OCI-LY1 (cell line): ENCODE measurements at regions not wholly inside any gene's neighbourhood (a gene's known extent, or its start where the extent isn't known, plus 50 kb on each side); places are given as distances from the start of the nearest gene placed in this dataset.

Source experiments
- H2AFZ ChIP-seq: fragments of 200-600 bp; sonication (generic), shearing (Covaris generic); 2 replicates; pipeline ENCODE4 v1.6.0; 2014; ENCODE audit warnings: antibody characterized with exemption, mild to moderate bottlenecking, low read length
- H3F3A ChIP-seq: fragments of 200-600 bp; sonication (generic), shearing (Covaris generic); 2 replicates; pipeline ENCODE4 v1.6.0; 2014; ENCODE audit warnings: mild to moderate bottlenecking, antibody characterized with exemption, low read length, moderate library complexity; ENCODE audit not compliant: insufficient read depth
- H3K27ac ChIP-seq: fragments of 200-600 bp; sonication (generic); 2 replicates; pipeline ENCODE4 v1.5.1; 2014; ENCODE audit warnings: low read length, mixed run types, mild to moderate bottlenecking, low read depth; ENCODE audit not compliant: poor library complexity, severe bottlenecking
- H3K27me3 ChIP-seq: fragments of 200-600 bp; sonication (generic); 2 replicates; pipeline ENCODE4 v1.6.0; 2014; ENCODE audit warnings: antibody characterized with exemption, mild to moderate bottlenecking, low read length, moderate library complexity; ENCODE audit not compliant: insufficient read depth
- H3K36me3 ChIP-seq: fragments of 200-600 bp; sonication (generic); 2 replicates; pipeline ENCODE4 v1.6.1; 2014; ENCODE audit warnings: mild to moderate bottlenecking, antibody characterized with exemption, low read length, moderate library complexity, mixed read lengths; ENCODE audit not compliant: insufficient read depth
- H3K4me1 ChIP-seq: fragments of 200-600 bp; sonication (generic); 2 replicates; pipeline ENCODE4 v1.5.1; 2014; ENCODE audit warnings: mild to moderate bottlenecking, low read length, moderate library complexity; ENCODE audit not compliant: insufficient read depth, severe bottlenecking
- H3K4me2 ChIP-seq: fragments of 200-600 bp; sonication (generic), shearing (Covaris generic); 2 replicates; pipeline ENCODE4 v1.6.1; 2014; ENCODE audit warnings: low read length
- H3K4me3 ChIP-seq: fragments of 200-600 bp; sonication (generic); 2 replicates; pipeline ENCODE4 v1.5.1; 2014; ENCODE audit warnings: low read length, low read depth, mild to moderate bottlenecking, mixed read lengths; ENCODE audit not compliant: poor library complexity, severe bottlenecking
- H3K79me2 ChIP-seq: fragments of 200-600 bp; shearing (Covaris generic); 2 replicates; pipeline ENCODE4 v1.6.1; 2016; ENCODE audit warnings: mixed run types, low read length, mixed read lengths; ENCODE audit not compliant: insufficient read depth
- H3K9ac ChIP-seq: fragments of 200-600 bp; sonication (generic), shearing (Covaris generic); 2 replicates; pipeline ENCODE4 v1.6.1; 2014; ENCODE audit warnings: mild to moderate bottlenecking, low read length, mixed read lengths
- H3K9me2 ChIP-seq: fragments of 200-600 bp; sonication (generic), shearing (Covaris generic); 2 replicates; pipeline ENCODE4 v1.6.1; 2014; ENCODE audit warnings: low read depth, mild to moderate bottlenecking, low read length, mixed read lengths
- H3K9me3 ChIP-seq: fragments of 200-600 bp; shearing (Covaris generic); 2 replicates; pipeline ENCODE4 v1.6.1; 2014; ENCODE audit warnings: low read length, mixed read lengths
- H4K20me1 ChIP-seq: fragments of 200-600 bp; sonication (generic), shearing (Covaris generic); 2 replicates; pipeline ENCODE4 v1.6.0; 2016; ENCODE audit warnings: mild to moderate bottlenecking, low read length; ENCODE audit not compliant: insufficient read depth
- EZH2 ChIP-seq: fragments of 200-600 bp; sonication (generic), shearing (Covaris generic); IDR thresholded peaks from 2 replicates; pipeline ENCODE4 v1.8.0; 2017; ENCODE audit warnings: borderline replicate concordance, mixed run types, mild to moderate bottlenecking, antibody characterized with exemption, low read length, moderate library complexity, mixed read lengths
- TF ChIP-seq, protein P1 (sequence below): fragments of 200-600 bp; sonication (generic), shearing (Covaris generic); IDR thresholded peaks from 2 replicates; pipeline ENCODE4 v1.5.1; 2017; ENCODE audit warnings: mild to moderate bottlenecking, antibody characterized with exemption, low read length, moderate library complexity, mixed read lengths

DNA sequence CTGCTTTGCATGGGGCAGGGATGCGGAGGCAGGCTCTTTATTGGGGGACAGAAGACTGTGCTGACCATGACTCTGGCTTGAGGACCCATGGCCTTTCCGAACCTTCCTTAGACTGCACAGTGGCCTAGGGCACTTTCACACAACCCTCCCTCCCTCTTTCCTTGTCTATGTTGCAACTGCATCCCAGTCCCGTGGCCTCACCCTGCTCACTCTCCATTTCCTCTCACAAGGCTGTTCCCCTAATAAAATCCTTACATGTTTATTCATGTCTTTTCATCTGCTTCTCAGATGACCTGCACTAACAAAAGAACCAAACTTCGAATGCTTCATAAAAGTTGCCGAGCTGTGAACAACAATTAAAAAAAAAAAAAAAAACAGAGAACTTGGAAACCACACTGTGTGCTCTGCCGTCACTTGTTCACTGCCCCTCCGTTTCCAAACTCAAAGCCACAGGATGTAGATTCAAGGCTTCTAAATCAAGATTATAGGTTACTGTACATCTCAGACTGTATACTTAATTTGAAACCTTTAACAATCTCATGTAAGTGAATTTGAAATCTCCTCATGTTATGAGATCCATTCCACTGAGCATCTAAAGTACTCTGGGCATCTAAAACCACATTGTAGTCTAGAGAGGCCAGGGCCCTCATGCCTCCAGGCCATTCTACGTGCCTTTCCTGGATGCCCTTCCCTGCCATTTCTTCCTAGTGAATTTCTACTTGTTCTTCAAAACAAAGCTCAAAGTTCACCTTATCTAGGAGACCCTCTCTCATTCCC, 265.9 kb downstream of the SNX13 start:
- Histone ChIP-seq H3K4me1 (no peaks in the 10 kb centered on the region), H3F3A (no peaks in the 10 kb centered on the region), H3K4me2 (no peak overlapping the region), H2AFZ (no peak overlapping the region), H3K27me3 (no peaks in the 10 kb centered on the region), H3K79me2 (no peaks in the 10 kb centered on the region), H3K4me3 (no peak overlapping the region), H4K20me1 (no peaks in the 10 kb centered on the region), H3K9ac (no peak overlapping the region), H3K27ac (no peak overlapping the region), H3K9me3 (no peaks in the 10 kb centered on the region), H3K36me3 (no peaks in the 10 kb centered on the region), H3K9me2 (no peaks in the 10 kb centered on the region)
- TF ChIP-seq, protein P1, sequence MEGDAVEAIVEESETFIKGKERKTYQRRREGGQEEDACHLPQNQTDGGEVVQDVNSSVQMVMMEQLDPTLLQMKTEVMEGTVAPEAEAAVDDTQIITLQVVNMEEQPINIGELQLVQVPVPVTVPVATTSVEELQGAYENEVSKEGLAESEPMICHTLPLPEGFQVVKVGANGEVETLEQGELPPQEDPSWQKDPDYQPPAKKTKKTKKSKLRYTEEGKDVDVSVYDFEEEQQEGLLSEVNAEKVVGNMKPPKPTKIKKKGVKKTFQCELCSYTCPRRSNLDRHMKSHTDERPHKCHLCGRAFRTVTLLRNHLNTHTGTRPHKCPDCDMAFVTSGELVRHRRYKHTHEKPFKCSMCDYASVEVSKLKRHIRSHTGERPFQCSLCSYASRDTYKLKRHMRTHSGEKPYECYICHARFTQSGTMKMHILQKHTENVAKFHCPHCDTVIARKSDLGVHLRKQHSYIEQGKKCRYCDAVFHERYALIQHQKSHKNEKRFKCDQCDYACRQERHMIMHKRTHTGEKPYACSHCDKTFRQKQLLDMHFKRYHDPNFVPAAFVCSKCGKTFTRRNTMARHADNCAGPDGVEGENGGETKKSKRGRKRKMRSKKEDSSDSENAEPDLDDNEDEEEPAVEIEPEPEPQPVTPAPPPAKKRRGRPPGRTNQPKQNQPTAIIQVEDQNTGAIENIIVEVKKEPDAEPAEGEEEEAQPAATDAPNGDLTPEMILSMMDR, result no peak
- no peak for TF ChIP-seq EZH2

DNA sequence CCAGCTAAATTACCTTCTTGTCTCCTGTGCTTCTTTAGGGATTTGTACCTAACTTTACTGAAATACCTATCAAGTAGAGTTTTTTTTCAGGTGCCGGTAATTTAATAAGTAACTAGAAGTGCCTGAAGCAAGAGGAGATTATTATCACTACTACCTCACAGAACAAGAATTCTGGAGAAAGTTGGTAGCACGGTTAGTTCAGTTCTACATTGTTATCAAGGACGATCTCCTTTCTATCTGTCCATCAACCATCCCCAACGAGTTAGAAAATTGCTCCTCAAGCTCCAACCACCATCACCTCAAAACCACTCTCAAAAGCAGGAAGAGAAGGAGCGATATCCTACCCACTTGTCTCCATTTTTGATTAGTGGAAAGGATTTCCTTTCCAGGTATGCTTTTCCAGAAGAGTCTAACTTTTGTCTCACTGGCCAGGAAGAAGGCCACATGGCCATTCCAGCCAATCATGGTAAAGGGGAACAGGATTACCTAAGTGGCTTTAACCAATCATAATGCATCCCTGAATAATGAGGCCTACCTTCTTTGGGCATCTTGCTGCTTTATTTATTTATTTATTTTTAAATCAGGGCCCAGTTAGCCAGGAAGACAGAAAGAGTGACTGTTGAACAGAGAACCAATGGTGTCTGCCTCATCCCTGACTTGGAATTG, 265.2 kb downstream of the SNX13 start:
- no peaks in the 10 kb centered on the region for H4K20me1 ChIP-seq
- H2AFZ ChIP-seq, result no peak overlapping the region
- no peak overlapping the region for H3K4me2 ChIP-seq

DNA sequence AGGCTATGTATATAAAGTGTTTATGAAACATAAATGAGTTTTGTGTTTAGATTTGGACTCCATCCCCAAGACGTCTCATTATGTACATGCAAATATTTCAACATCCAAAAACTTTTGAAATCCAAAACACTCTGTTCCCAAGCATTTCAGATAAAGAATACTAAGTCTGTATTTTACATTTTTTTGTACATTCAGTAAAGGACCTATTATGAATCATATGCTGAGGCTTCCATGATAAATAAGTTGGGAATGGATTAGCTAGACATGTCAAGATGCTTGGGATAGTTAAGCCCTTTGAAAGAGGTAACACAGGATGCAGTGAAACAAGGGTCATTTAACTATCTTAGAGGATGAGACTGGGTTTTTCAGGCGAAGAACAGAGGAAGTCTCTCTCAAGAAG, 262.9 kb downstream of the SNX13 start:
- no peaks in the 10 kb centered on the region for H3K4me1 ChIP-seq
- TF ChIP-seq, protein P1, result no peak
- TF ChIP-seq EZH2, result no peak
- no peak overlapping the region for H3K9ac ChIP-seq
- no peaks in the 10 kb centered on the region for H3K79me2 ChIP-seq
- H3K36me3 ChIP-seq, result no peaks in the 10 kb centered on the region
- H3K4me2 ChIP-seq, result no peak overlapping the region
- no peaks in the 10 kb centered on the region for H3K9me3 ChIP-seq
- no peak overlapping the region for H2AFZ ChIP-seq
- H3K9me2 ChIP-seq, result no peaks in the 10 kb centered on the region
- H3F3A ChIP-seq, result no peaks in the 10 kb centered on the region
- no peak overlapping the region for H3K4me3 ChIP-seq
- H4K20me1 ChIP-seq, result no peaks in the 10 kb centered on the region
- H3K27me3 ChIP-seq, result peaks cover 4% of the 10 kb centered on the region; the same call in 1 of the 2 replicates
- no peak overlapping the region for H3K27ac ChIP-seq

More for the DNA sequence above, 265.2 kb downstream of the SNX13 start:
- H3K27me3 ChIP-seq, result no peaks in the 10 kb centered on the region
- H3F3A ChIP-seq, result no peaks in the 10 kb centered on the region
- H3K36me3 ChIP-seq, result no peaks in the 10 kb centered on the region
- no peak overlapping the region for H3K27ac ChIP-seq
- TF ChIP-seq EZH2, result no peak
- TF ChIP-seq, protein P1, result no peak
- H3K9me2 ChIP-seq, result no peaks in the 10 kb centered on the region
- no peaks in the 10 kb centered on the region for H3K79me2 ChIP-seq
- no peak overlapping the region for H3K9ac ChIP-seq
- H3K4me1 ChIP-seq, result no peaks in the 10 kb centered on the region
- H3K4me3 ChIP-seq, result no peak overlapping the region
- H3K9me3 ChIP-seq, result no peaks in the 10 kb centered on the region
